ENCODE measurements at regions not wholly inside any gene's neighbourhood (a gene's known extent, or its start where the extent isn't known, plus 50 kb on each side); places are given as distances from the start of the nearest gene placed in this dataset.

- Histone ChIP-seq H3K79me2 (ENCODE audit: insufficient read depth) (peaks cover 54% of the 10 kb centered on the region), H3K9me3 (no peaks in the 10 kb centered on the region), H3K4me2 (no peak overlapping the region), H3K4me3 (ENCODE audit: low read depth in 2 of 2, low read length in 1 of 2) (no peak overlapping the region), H3K36me3 (replicated peaks in 1 of 2; ENCODE audit: control insufficient read depth in 1 of 2, insufficient read depth in 2 of 2, low read length in 1 of 2) (no peaks in the 10 kb centered on the region), H3K27ac (ENCODE audit: low read depth in 2 of 2, low read length in 1 of 2) (0 out of 4 replicates have a peak overlapping the region, but pooled peaks of 1 of the 2 experiments have one; percentile 19), H2AFZ (ENCODE audit: low read depth) (no peak overlapping the region), H3K9me2 (no peaks in the 10 kb centered on the region), H3K4me1 (ENCODE audit: control insufficient read depth in 1 of 2, insufficient read depth in 2 of 2, low read depth in 1 of 2, low read length in 1 of 2) (peaks cover 5 to 13% of the 10 kb centered on the region in 2 experiments; a peak in 3 of 4 replicates), H3F3A (replicated peaks; ENCODE audit: insufficient read depth) (peaks cover 8% of the 10 kb centered on the region), H3K27me3 (ENCODE audit: insufficient read depth) (no peaks in the 10 kb centered on the region), H3K9ac (no peak overlapping the region), H4K20me1 (ENCODE audit: insufficient read depth) (no peaks in the 10 kb centered on the region)
- CTCF ChIA-PET, result no interaction called here
- TF ChIP-seq POLR2AphosphoS5 (IDR thresholded peaks at IDR 0.05; ENCODE audit: low read depth, low read length), result no peak
- TF ChIP-seq RFX5 (IDR thresholded peaks at IDR 0.05; ENCODE audit: low read length), result no peak
- TF ChIP-seq FOXM1 (IDR thresholded peaks at IDR 0.05; ENCODE audit: low read depth), result no peak
- TF ChIP-seq SMC3 (IDR thresholded peaks at IDR 0.05; ENCODE audit: low read depth, low read length), result no peak
- TF ChIP-seq USF2 (IDR thresholded peaks at IDR 0.05; ENCODE audit: borderline replicate concordance, low read depth, low read length), result no peak
- no peak for TF ChIP-seq FOSL2 (IDR thresholded peaks at IDR 0.05; ENCODE audit: borderline replicate concordance, low read depth)
- no peak for TF ChIP-seq RCOR1 (IDR thresholded peaks at IDR 0.05; ENCODE audit: low read length)
- no peak for DNase-seq
- 89% methylated on average over 6 of the region's 6 CpGs for WGBS (ENCODE audit: low lambda C conversion rate)
- POLR2A ChIA-PET, result no interaction called here
These were observed 65.4 kb downstream of the MARCHF4 start for GRCh38 chr2:216306868-216307267.

GRCh38 chr2:216305574-216305973 is 66.7 kb downstream of the MARCHF4 start:
- Histone ChIP-seq H3K9ac (no peak overlapping the region), H3K4me2 (no peak overlapping the region), H3K27ac (ENCODE audit: low read depth in 2 of 2, low read length in 1 of 2) (no peak overlapping the region), H3K36me3 (replicated peaks in 1 of 2; ENCODE audit: control insufficient read depth in 1 of 2, insufficient read depth in 2 of 2, low read length in 1 of 2) (no peaks in the 10 kb centered on the region), H3F3A (replicated peaks; ENCODE audit: insufficient read depth) (peaks cover 8% of the 10 kb centered on the region), H3K4me3 (ENCODE audit: low read depth in 2 of 2, low read length in 1 of 2) (no peak overlapping the region), H3K27me3 (ENCODE audit: insufficient read depth) (no peaks in the 10 kb centered on the region), H4K20me1 (ENCODE audit: insufficient read depth) (no peaks in the 10 kb centered on the region), H3K79me2 (ENCODE audit: insufficient read depth) (peaks cover 66% of the 10 kb centered on the region), H3K9me2 (no peaks in the 10 kb centered on the region), H2AFZ (ENCODE audit: low read depth) (no peak overlapping the region), H3K4me1 (ENCODE audit: control insufficient read depth in 1 of 2, insufficient read depth in 2 of 2, low read depth in 1 of 2, low read length in 1 of 2) (peaks cover 5 to 13% of the 10 kb centered on the region in 2 experiments; a peak in 3 of 4 replicates), H3K9me3 (no peaks in the 10 kb centered on the region)
- WGBS (ENCODE audit: low lambda C conversion rate), result 95% methylated on average over 4 of the region's 4 CpGs
- ChIA-PET POLR2A (no interaction called here), CTCF (no interaction called here)
- no peak for DNase-seq
- TF ChIP-seq RCOR1 (IDR thresholded peaks at IDR 0.05; ENCODE audit: low read length) (no peak), GATA2 (CRISPR knock-in tag; IDR thresholded peaks at IDR 0.05) (no peak)

GRCh38 chr2:216302981-216303676 is 69.2 kb downstream of the MARCHF4 start:
- no peak for DNase-seq
- Histone ChIP-seq H3K27ac (ENCODE audit: low read depth in 2 of 2, low read length in 1 of 2) (peak overlapping the region in 1 of 2 experiments; percentile 44; a peak in 1 of 4 replicates), H2AFZ (ENCODE audit: low read depth) (no peak overlapping the region), H3K4me2 (no peak overlapping the region), H3K79me2 (ENCODE audit: insufficient read depth) (peaks cover 63% of the 10 kb centered on the region), H3K9me2 (no peaks in the 10 kb centered on the region), H3F3A (replicated peaks; ENCODE audit: insufficient read depth) (peaks cover 22% of the 10 kb centered on the region), H3K9ac (no peak overlapping the region), H3K4me1 (ENCODE audit: control insufficient read depth in 1 of 2, insufficient read depth in 2 of 2, low read depth in 1 of 2, low read length in 1 of 2) (peaks cover 2 to 24% of the 10 kb centered on the region in 2 experiments; a peak in 3 of 4 replicates), H3K4me3 (ENCODE audit: low read depth in 2 of 2, low read length in 1 of 2) (no peak overlapping the region), H3K9me3 (no peaks in the 10 kb centered on the region), H4K20me1 (ENCODE audit: insufficient read depth) (no peaks in the 10 kb centered on the region), H3K27me3 (ENCODE audit: insufficient read depth) (no peaks in the 10 kb centered on the region), H3K36me3 (replicated peaks in 1 of 2; ENCODE audit: control insufficient read depth in 1 of 2, insufficient read depth in 2 of 2, low read length in 1 of 2) (no peaks in the 10 kb centered on the region)
- CTCF ChIA-PET, result interaction anchor here (1.5 kb wide), 1 partner anchor 37 kb away, joined by 4 read pairs; no protein-coding TSS in a partner anchor
- whole genome bisulfite sequencing (ENCODE audit: low lambda C conversion rate), result 87% methylated on average over 3 of the region's 3 CpGs
- POLR2A ChIA-PET, result no interaction called here
- peak; percentile 92 for TF ChIP-seq REST (IDR thresholded peaks at IDR 0.05; ENCODE audit: low read depth, low read length)
- TF ChIP-seq RCOR1 (IDR thresholded peaks at IDR 0.05; ENCODE audit: low read length), result no peak

Data from SK-N-SH (cell line).